ENCODE measurements at regions not wholly inside any gene's neighbourhood (a gene's known extent, or its start where the extent isn't known, plus 50 kb on each side); places are given as distances from the start of the nearest gene placed in this dataset.
"Not testable (repeated sequence)": the region's sequence is repeated elsewhere in the genome, so short reads cannot be mapped to it uniquely, and the experiment has no call there.

DNA sequence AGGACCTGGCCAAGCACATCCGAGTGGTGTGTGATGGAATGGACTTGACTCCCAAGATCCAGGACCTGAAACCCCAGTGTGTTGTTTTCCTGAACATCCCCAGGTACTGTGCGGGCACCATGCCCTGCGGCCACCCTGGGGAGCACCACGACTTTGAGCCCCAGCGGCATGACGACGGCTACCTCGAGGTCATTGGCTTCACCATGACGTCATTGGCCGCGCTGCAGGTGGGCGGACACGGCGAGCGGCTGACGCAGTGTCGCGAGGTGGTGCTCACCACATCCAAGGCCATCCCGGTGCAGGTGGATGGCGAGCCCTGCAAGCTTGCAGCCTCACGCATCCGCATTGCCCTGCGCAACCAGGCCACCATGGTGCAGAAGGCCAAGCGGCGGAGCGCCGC lies 90.2 kb downstream of the LACC1 start:
- not testable (repeated sequence) for TF ChIP-seq EZH2 (IDR thresholded peaks at IDR 0.05; ENCODE audit: insufficient read depth, poor library complexity, severe bottlenecking); EZH2phosphoT487 (IDR thresholded peaks at IDR 0.05; ENCODE audit: insufficient read depth, low read depth)

Data from GM23248 (cell line).